IMR-90 (cell line): ENCODE measurements at regions not wholly inside any gene's neighbourhood (a gene's known extent, or its start where the extent isn't known, plus 50 kb on each side); places are given as distances from the start of the nearest gene placed in this dataset.

Experiments used
- ATAC-seq: fragments of 200-7000 bp; cut with Tn5 transposase; 2 replicates; pipeline ENCODE4 v1.9.1; 2020; ENCODE audit warnings: low read depth, mild to moderate bottlenecking, moderate library complexity
- BruUV-seq: library from RNA; stranded (reverse); fragments of 400-500 nt; replicated peaks from 2 replicates; lab custom pipeline; 2021; lab: Mats Ljungman, UMichigan
- CTCF ChIA-PET: fragments of 300-600 bp; formaldehyde crosslinking; extraction: SDS; loops from one replicate; lab custom pipeline; 2021; ENCODE audit warnings: antibody characterized with exemption; lab: Yijun Ruan, JAX
- POLR2A ChIA-PET: fragments of 300-600 bp; sonication (Branson Sonifier 250); formaldehyde crosslinking; loops from one replicate; lab custom pipeline; 2022; ENCODE audit warnings: antibody characterized with exemption; ENCODE audit not compliant: unreplicated experiment; lab: Charles Lee
- DNase-seq: peaks from one replicate; pipeline ENCODE4 v3.0.0; 2013
- H2AFZ ChIP-seq: replicated peaks from 2 replicates; pipeline ENCODE3; 2013; ENCODE audit warnings: low read length, mild to moderate bottlenecking; ENCODE audit not compliant: poor library complexity
- H2AK5ac ChIP-seq: 2 replicates; pipeline ENCODE4 v1.6.1; 2013; ENCODE audit warnings: low read depth, low read length, inconsistent platforms
- H2AK9ac ChIP-seq: replicated peaks from 2 replicates; pipeline ENCODE3; 2013; ENCODE audit warnings: mild to moderate bottlenecking, low read depth, low read length, moderate library complexity; ENCODE audit not compliant: poor library complexity
- H2BK120ac ChIP-seq: 2 replicates; pipeline ENCODE4 v1.6.1; 2013; ENCODE audit warnings: low read depth, low read length, inconsistent platforms
- H2BK15ac ChIP-seq: 3 replicates; pipeline ENCODE4 v1.6.1; 2013; ENCODE audit warnings: low read depth, low read length, inconsistent platforms
- H2BK20ac ChIP-seq: 2 replicates; pipeline ENCODE4 v1.6.1; 2013; ENCODE audit warnings: low read depth, mild to moderate bottlenecking, inconsistent platforms, low read length, moderate library complexity
- H2BK5ac ChIP-seq: 2 replicates; pipeline ENCODE4 v1.6.1; 2013; ENCODE audit warnings: mild to moderate bottlenecking, low read depth, low read length, inconsistent platforms; ENCODE audit not compliant: poor library complexity, severe bottlenecking
- H3K14ac ChIP-seq: replicated peaks from 2 replicates; pipeline ENCODE4 v1.6.1; 2013; ENCODE audit warnings: low read depth, low read length, inconsistent platforms
- H3K18ac ChIP-seq: 2 replicates; pipeline ENCODE4 v1.6.1; 2013; ENCODE audit warnings: low read depth, low read length, control low read depth
- H3K23ac ChIP-seq: 2 replicates; pipeline ENCODE4 v1.6.1; 2013; ENCODE audit warnings: low read depth, low read length, inconsistent platforms
- H3K27ac ChIP-seq: 2 replicates; pipeline ENCODE4 v1.5.1; 2013; ENCODE audit warnings: mild to moderate bottlenecking, control low read depth, low read length; ENCODE audit not compliant: insufficient read depth
- H3K27me3 ChIP-seq: 2 replicates; pipeline ENCODE4 v1.6.1; 2013; ENCODE audit warnings: low read length; ENCODE audit not compliant: control insufficient read depth, insufficient read depth
- H3K36me3 ChIP-seq: 2 replicates; pipeline ENCODE4 v1.6.1; 2013; ENCODE audit warnings: low read length, mixed read lengths; ENCODE audit not compliant: control insufficient read depth, insufficient read depth
- H3K4ac ChIP-seq: 2 replicates; pipeline ENCODE4 v1.6.1; 2013; ENCODE audit warnings: low read depth, low read length, inconsistent platforms
- H3K4me1 ChIP-seq: 2 replicates; pipeline ENCODE4 v1.6.1; 2013; ENCODE audit warnings: low read length, mixed read lengths; ENCODE audit not compliant: control insufficient read depth, insufficient read depth
- H3K4me2 ChIP-seq: 2 replicates; pipeline ENCODE4 v1.6.1; 2013; ENCODE audit warnings: low read depth, mild to moderate bottlenecking, control low read depth, low read length, moderate library complexity
- H3K4me3 ChIP-seq: 2 replicates; pipeline ENCODE4 v1.5.1; 2013; ENCODE audit warnings: low read depth, mild to moderate bottlenecking, control low read depth, low read length, moderate library complexity; ENCODE audit not compliant: insufficient read depth
- H3K56ac ChIP-seq: 2 replicates; pipeline ENCODE4 v1.6.1; 2013; ENCODE audit warnings: low read length, inconsistent platforms; ENCODE audit not compliant: insufficient read depth; ENCODE audit errors: extremely low read depth
- H3K79me1 ChIP-seq, 2 experiments: 2 replicates each; pipeline ENCODE4 v1.6.1; 2013; ENCODE audit warnings: low read length in 2 of 2, inconsistent platforms in 1 of 2, low read depth in 1 of 2
- H3K9ac ChIP-seq: 2 replicates; pipeline ENCODE4 v1.6.1; 2013; ENCODE audit warnings: low read depth, low read length, control low read depth
- H3K9me1 ChIP-seq: 2 replicates; pipeline ENCODE4 v1.6.1; 2013; ENCODE audit warnings: low read length, inconsistent platforms; ENCODE audit not compliant: insufficient read depth
- H3K9me3 ChIP-seq: 2 replicates; pipeline ENCODE4 v1.6.1; 2013; ENCODE audit warnings: low read length; ENCODE audit not compliant: control insufficient read depth, insufficient read depth
- H4K20me1 ChIP-seq: 2 replicates; pipeline ENCODE4 v1.6.1; 2013; ENCODE audit warnings: low read length, inconsistent platforms; ENCODE audit not compliant: insufficient read depth
- H4K5ac ChIP-seq: 2 replicates; pipeline ENCODE4 v1.6.1; 2013; ENCODE audit warnings: mild to moderate bottlenecking, low read depth, low read length, control low read depth
- H4K8ac ChIP-seq, 2 experiments: 2 replicates each; pipeline ENCODE4 v1.6.1; 2013; ENCODE audit warnings: low read depth in 2 of 2, low read length in 2 of 2, control low read depth in 1 of 2, inconsistent platforms in 1 of 2
- H4K91ac ChIP-seq: 2 replicates; pipeline ENCODE4 v1.6.1; 2013; ENCODE audit warnings: low read depth, low read length, inconsistent platforms; ENCODE audit not compliant: insufficient read depth
- MXI1 ChIP-seq: IDR thresholded peaks from 2 replicates; pipeline ENCODE4 v1.6.1; 2012; ENCODE audit warnings: low read depth, mild to moderate bottlenecking, low read length, moderate library complexity, borderline replicate concordance
- WGBS, 2 experiments: methylation state at CpG; one replicate each; pipeline versions ENCODE4 v1.1.5 to v1.1.7; 2013; ENCODE audit warnings: missing lambda C conversion rate in 2 of 2; ENCODE audit not compliant: insufficient read length in 1 of 2; ENCODE audit errors: extremely low coverage in 2 of 2; 5-methylcytosine and 5-hydroxymethylcytosine counted together
- dilution Hi-C: fragments of 300-500 bp; cut with HindIII; formaldehyde crosslinking; loops from one replicate; pipeline ENCODE4 v1.14.3; 2018; ENCODE audit warnings: low sequenced_read_pairs; ENCODE audit not compliant: unreplicated experiment
- in situ Hi-C: fragments of 300-500 bp; cut with MboI; formaldehyde crosslinking; loops from 3 replicates; pipeline ENCODE4 v1.14.3; 2019; ENCODE audit warnings: low sequenced_read_pairs, inconsistent platforms, mixed read lengths
- intact Hi-C: fragments of 100-400 bp; cut with micrococcal nuclease; formaldehyde crosslinking; loops from 2 replicates; pipeline ENCODE4 v1.10.0; 2022

DNA sequence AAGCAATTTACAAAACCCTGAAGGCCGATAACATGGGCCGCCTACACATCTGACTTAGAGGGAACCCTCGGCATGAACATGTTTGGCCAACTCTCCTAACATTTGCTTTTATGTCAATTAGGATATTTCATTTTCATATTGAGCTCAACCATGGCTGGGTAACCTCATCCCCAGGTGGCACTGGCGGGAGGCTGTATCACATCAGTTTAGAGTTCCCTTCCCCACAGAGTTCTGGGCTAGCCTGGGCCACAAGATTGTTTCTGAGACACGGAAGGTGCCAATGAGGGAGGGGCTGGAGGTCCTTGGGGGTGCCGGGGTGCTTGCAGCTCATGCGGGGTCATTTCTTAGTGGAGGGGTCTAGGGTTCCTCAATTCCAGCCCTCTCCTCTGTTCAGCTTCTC, 386.5 kb upstream of the MKI67 start:
- no TSS peak for BruUV-seq
- H3K79me1 ChIP-seq, result no peaks in the 10 kb centered on the region

More for the DNA sequence above, 386.5 kb upstream of the MKI67 start:
- Histone ChIP-seq H4K8ac (no peak overlapping the region), H4K20me1 (no peaks in the 10 kb centered on the region), H3K9me3 (peaks cover 34% of the 10 kb centered on the region), H2BK15ac (no peak overlapping the region), H2BK120ac (no peak overlapping the region), H3K9ac (no peak overlapping the region), H3K27me3 (no peaks in the 10 kb centered on the region), H3K23ac (no peak overlapping the region), H3K4me2 (no peak overlapping the region), H3K14ac (no peak overlapping the region), H3K27ac (no peak overlapping the region), H3K4me1 (no peaks in the 10 kb centered on the region), H3K18ac (no peak overlapping the region), H3K36me3 (no peaks in the 10 kb centered on the region), H3K9me1 (no peaks in the 10 kb centered on the region), H3K4me3 (no peak overlapping the region), H3K4ac (no peak overlapping the region), H2BK20ac (no peak overlapping the region), H2AK9ac (no peak overlapping the region), H2BK5ac (no peak overlapping the region), H4K5ac (no peak overlapping the region), H3K56ac (no peak overlapping the region), H2AFZ (no peak overlapping the region), H2AK5ac (no peak overlapping the region), H4K91ac (no peak overlapping the region)
- DNase-seq (no peak), ATAC-seq (no peak)
- intact Hi-C loops, result no loop called here
- no CpG with 5 or more reads among the region's 7 CpGs for WGBS, 2 experiments
- CTCF ChIA-PET, result no interaction called here
- POLR2A ChIA-PET, result no interaction called here
- dilution Hi-C loops, result no loop called here
- in situ Hi-C loops, result no loop called here
- no peak for TF ChIP-seq MXI1
